Liver (tissue), 8 donors: ENCODE measurements at regions not wholly inside any gene's neighbourhood (a gene's known extent, or its start where the extent isn't known, plus 50 kb on each side); places are given as distances from the start of the nearest gene placed in this dataset.

Source experiments
- DNase-seq: peaks from one replicate; pipeline ENCODE4 v3.0.0-alpha.2; 2017; ENCODE audit warnings: low spot score
- H3K27ac ChIP-seq, 2 donors: one replicate each; pipeline ENCODE4 v1.7.0; 2013; ENCODE audit warnings: inconsistent platforms in 2 of 2, low read length in 2 of 2, control low read depth in 1 of 2, low read depth in 1 of 2, mild to moderate bottlenecking in 1 of 2
- H3K27me3 ChIP-seq, 4 donors: one replicate each; pipeline versions ENCODE4 v1.6.1 to v1.7.0; 2013; ENCODE audit warnings: low read length in 3 of 4, inconsistent platforms in 1 of 4, mild to moderate bottlenecking in 1 of 4, moderate library complexity in 1 of 4; ENCODE audit not compliant: control insufficient read depth in 4 of 4, insufficient read depth in 4 of 4
- H3K36me3 ChIP-seq, 4 donors: one replicate each; pipeline versions ENCODE4 v1.6.1 to v1.7.0; 2013; ENCODE audit warnings: low read length in 3 of 4, mild to moderate bottlenecking in 3 of 4, low read depth in 1 of 4, moderate library complexity in 1 of 4; ENCODE audit not compliant: control insufficient read depth in 4 of 4, insufficient read depth in 3 of 4
- H3K4me1 ChIP-seq, 4 donors: one replicate each; pipeline versions ENCODE4 v1.6.1 to v1.7.0; 2013; ENCODE audit warnings: low read length in 3 of 4, mild to moderate bottlenecking in 3 of 4, moderate library complexity in 1 of 4; ENCODE audit not compliant: control insufficient read depth in 4 of 4, insufficient read depth in 4 of 4
- H3K4me3 ChIP-seq, 3 donors: one replicate each; pipeline versions ENCODE4 v1.6.1 to v1.7.0; 2013; ENCODE audit warnings: low read length in 3 of 3, control low read depth in 1 of 3, low read depth in 1 of 3, mild to moderate bottlenecking in 1 of 3
- H3K9ac ChIP-seq, 2 donors: one replicate each; pipeline ENCODE4 v1.7.0; 2013; ENCODE audit warnings: low read length in 2 of 2, mild to moderate bottlenecking in 2 of 2, moderate library complexity in 2 of 2, control low read depth in 1 of 2, low read depth in 1 of 2
- H3K9me3 ChIP-seq, 4 donors: one replicate each; pipeline versions ENCODE4 v1.6.1 to v1.7.0; 2013; ENCODE audit warnings: low read length in 3 of 4; ENCODE audit not compliant: control insufficient read depth in 4 of 4
- CTCF ChIP-seq: fragments of 150-350 bp; IDR thresholded peaks from 2 replicates; pipeline ENCODE4 v1.5.1; 2017; ENCODE audit warnings: improper control_type of control experiment, low read depth, low read length; ENCODE audit not compliant: missing input control
- EGR1 ChIP-seq, 2 donors: IDR thresholded peaks; 2 replicates each; pipeline ENCODE4 v1.6.1; 2016 to 2018; ENCODE audit warnings: antibody characterized with exemption in 2 of 2, low read depth in 2 of 2
- FOXA1 ChIP-seq: IDR thresholded peaks from 2 replicates; pipeline ENCODE4 v1.6.1; 2016; ENCODE audit warnings: antibody characterized with exemption
- FOXA2 ChIP-seq: IDR thresholded peaks from 2 replicates; pipeline ENCODE4 v1.6.1; 2016; ENCODE audit warnings: antibody characterized with exemption
- GABPA ChIP-seq, 2 donors: IDR thresholded peaks in 1 of 2; conservative IDR thresholded peaks in 1 of 2; 2 replicates each; pipeline ENCODE4 v1.6.1; 2016; ENCODE audit warnings: antibody characterized with exemption in 2 of 2, mild to moderate bottlenecking in 1 of 2, moderate library complexity in 1 of 2
- HNF4G ChIP-seq: IDR thresholded peaks from 2 replicates; pipeline ENCODE4 v1.6.1; 2016; ENCODE audit warnings: antibody characterized with exemption
- JUND ChIP-seq, 2 donors: IDR thresholded peaks; 2 replicates each; pipeline ENCODE4 v1.6.1; 2016; ENCODE audit warnings: antibody characterized with exemption in 2 of 2
- MAX ChIP-seq: IDR thresholded peaks from 2 replicates; pipeline ENCODE4 v1.6.1; 2016; ENCODE audit warnings: antibody characterized with exemption
- RAD21 ChIP-seq, 2 donors: IDR thresholded peaks; 2 replicates each; pipeline ENCODE4 v1.6.1; 2016; ENCODE audit warnings: antibody characterized with exemption in 2 of 2, mild to moderate bottlenecking in 2 of 2
- REST ChIP-seq: IDR thresholded peaks from 2 replicates; pipeline ENCODE4 v1.6.1; 2016; ENCODE audit warnings: antibody characterized with exemption, mild to moderate bottlenecking
- SP1 ChIP-seq: IDR thresholded peaks from 2 replicates; pipeline ENCODE4 v1.6.1; 2018; ENCODE audit warnings: antibody characterized with exemption, mild to moderate bottlenecking
- TAF1 ChIP-seq: conservative IDR thresholded peaks from 2 replicates; pipeline ENCODE4 v1.6.1; 2016; ENCODE audit warnings: antibody characterized with exemption, mild to moderate bottlenecking
- YY1 ChIP-seq: IDR thresholded peaks from 2 replicates; pipeline ENCODE4 v1.6.1; 2016; ENCODE audit warnings: antibody characterized with exemption, mild to moderate bottlenecking
- ZBTB33 ChIP-seq: IDR thresholded peaks from 2 replicates; pipeline ENCODE4 v1.6.1; 2016; ENCODE audit warnings: antibody characterized with exemption
- WGBS: extraction: QIAGEN DNeasy Blood & Tissue Kit; methylation state at CpG from one replicate; pipeline ENCODE4 v1.1.7; 2013; 5-methylcytosine and 5-hydroxymethylcytosine counted together
- donor health status: healthy.
- donor health status: healthy.
- donor health status: healthy.
- donor health status: healthy.
- donor health status: healthy.

GRCh38 chr18:53586923-53587322 lies 637.5 kb downstream of the MBD2 start:
- WGBS: 65% methylated on average over 4 of the region's 4 CpGs

More at GRCh38 chr18:53586923-53587322, 637.5 kb downstream of the MBD2 start:
- Histone ChIP-seq H3K9me3 (no peaks in the 10 kb centered on the region), H3K36me3 (no peaks in the 10 kb centered on the region), H3K4me3 (no peak overlapping the region), H3K27me3 (no peaks in the 10 kb centered on the region), H3K4me1 (no peaks in the 10 kb centered on the region), H3K27ac (no peak overlapping the region), H3K9ac (no peak overlapping the region)
- no peak for DNase-seq
- TF ChIP-seq FOXA2 (no peak), YY1 (no peak), RAD21 (IDR thresholded peaks at IDR 0.05) (no peak), HNF4G (no peak), TAF1 (no peak), SP1 (no peak), ZBTB33 (no peak), REST (no peak), MAX (no peak), GABPA (IDR thresholded peaks at IDR 0.05 in 1 of 2, conservative IDR thresholded peaks at IDR 0.05 in 1 of 2) (no peak), JUND (IDR thresholded peaks at IDR 0.05) (no peak), EGR1 (IDR thresholded peaks at IDR 0.05; ENCODE audit: low read depth in 2 of 2) (no peak), FOXA1 (no peak), CTCF (no peak)
